Left ventricle myocardium inferior (tissue), 1 donor: ENCODE measurements at regions not wholly inside any gene's neighbourhood (a gene's known extent, or its start where the extent isn't known, plus 50 kb on each side); places are given as distances from the start of the nearest gene placed in this dataset.

Source experiments
- DNase-seq: peaks from one replicate; pipeline ENCODE4 v3.0.0-alpha.2; 2020
- H3K27ac ChIP-seq: fragments of 200-600 bp; replicated peaks from 2 replicates; pipeline ENCODE4 v1.8.0; 2021
- H3K27me3 ChIP-seq: fragments of 200-600 bp; 2 replicates; pipeline ENCODE4 v1.8.0; 2021; ENCODE audit warnings: low read depth
- H3K36me3 ChIP-seq: fragments of 200-600 bp; 2 replicates; pipeline ENCODE4 v1.8.0; 2021
- H3K4me1 ChIP-seq: fragments of 200-600 bp; 2 replicates; pipeline ENCODE4 v1.8.0; 2021
- H3K4me3 ChIP-seq: fragments of 200-600 bp; 2 replicates; pipeline ENCODE4 v1.8.0; 2021; ENCODE audit warnings: mild to moderate bottlenecking, moderate library complexity
- H3K9me3 ChIP-seq: fragments of 200-600 bp; replicated peaks from 2 replicates; pipeline ENCODE4 v1.8.0; 2021
- intact Hi-C: fragments of 100-400 bp; cut with micrococcal nuclease; formaldehyde crosslinking; loops from one replicate; pipeline ENCODE4 v1.11.0; 2022
- TF ChIP-seq, protein P1 (sequence below): fragments of 200-600 bp; IDR thresholded peaks from 2 replicates; pipeline ENCODE4 v1.8.0; 2021; ENCODE audit warnings: antibody characterized with exemption, mild to moderate bottlenecking, borderline replicate concordance
- donor health status: DM: no; HTN: yes; CAD: no; lungs with severe emphysema.

GRCh38 chr13:48909056-48909389, 66.7 kb upstream of the FNDC3A start:
- Histone ChIP-seq H3K4me3 (no peak overlapping the region), H3K27ac (no peak overlapping the region)
- intact Hi-C loops = no loop called here

DNA sequence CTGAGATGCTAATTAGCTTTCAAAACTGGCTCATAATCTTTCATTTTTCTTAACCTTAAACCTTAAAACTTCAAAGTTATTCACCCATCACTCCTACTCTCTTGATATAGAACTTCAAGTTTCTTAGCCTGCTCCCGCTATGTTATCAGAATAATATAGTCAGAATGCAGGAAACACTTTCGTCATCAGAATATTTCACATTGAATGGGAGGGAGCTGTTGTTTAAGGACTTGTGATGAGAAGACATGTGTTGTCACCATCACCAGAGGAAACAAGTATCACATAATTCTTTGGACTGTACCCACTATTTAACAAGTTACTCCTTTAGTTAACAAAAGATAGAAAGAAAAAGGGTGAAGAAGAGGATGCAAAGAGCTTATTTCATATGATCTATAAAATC, 65.0 kb upstream of the FNDC3A start:
- no peaks in the 10 kb centered on the region for H3K4me1 ChIP-seq
- H3K27me3 ChIP-seq = no peaks in the 10 kb centered on the region
- intact Hi-C loops = no loop called here
- no peak overlapping the region for H3K27ac ChIP-seq
- H3K4me3 ChIP-seq = no peak overlapping the region
- H3K9me3 ChIP-seq = no peaks in the 10 kb centered on the region
- TF ChIP-seq, protein P1, sequence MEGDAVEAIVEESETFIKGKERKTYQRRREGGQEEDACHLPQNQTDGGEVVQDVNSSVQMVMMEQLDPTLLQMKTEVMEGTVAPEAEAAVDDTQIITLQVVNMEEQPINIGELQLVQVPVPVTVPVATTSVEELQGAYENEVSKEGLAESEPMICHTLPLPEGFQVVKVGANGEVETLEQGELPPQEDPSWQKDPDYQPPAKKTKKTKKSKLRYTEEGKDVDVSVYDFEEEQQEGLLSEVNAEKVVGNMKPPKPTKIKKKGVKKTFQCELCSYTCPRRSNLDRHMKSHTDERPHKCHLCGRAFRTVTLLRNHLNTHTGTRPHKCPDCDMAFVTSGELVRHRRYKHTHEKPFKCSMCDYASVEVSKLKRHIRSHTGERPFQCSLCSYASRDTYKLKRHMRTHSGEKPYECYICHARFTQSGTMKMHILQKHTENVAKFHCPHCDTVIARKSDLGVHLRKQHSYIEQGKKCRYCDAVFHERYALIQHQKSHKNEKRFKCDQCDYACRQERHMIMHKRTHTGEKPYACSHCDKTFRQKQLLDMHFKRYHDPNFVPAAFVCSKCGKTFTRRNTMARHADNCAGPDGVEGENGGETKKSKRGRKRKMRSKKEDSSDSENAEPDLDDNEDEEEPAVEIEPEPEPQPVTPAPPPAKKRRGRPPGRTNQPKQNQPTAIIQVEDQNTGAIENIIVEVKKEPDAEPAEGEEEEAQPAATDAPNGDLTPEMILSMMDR = no peak
- no peak for DNase-seq
- H3K36me3 ChIP-seq = no peaks in the 10 kb centered on the region

More at GRCh38 chr13:48909056-48909389, 66.7 kb upstream of the FNDC3A start:
- TF ChIP-seq, protein P1 = no peak
- H3K27me3 ChIP-seq = no peaks in the 10 kb centered on the region
- H3K4me1 ChIP-seq = no peaks in the 10 kb centered on the region
- DNase-seq = peak; percentile 19
- no peaks in the 10 kb centered on the region for H3K36me3 ChIP-seq
- no peaks in the 10 kb centered on the region for H3K9me3 ChIP-seq

- TF ChIP-seq, protein P1 = no peak
- DNase-seq = no peak
- intact Hi-C loops = no loop called here
- Histone ChIP-seq H3K4me1 (no peaks in the 10 kb centered on the region), H3K4me3 (no peak overlapping the region), H3K36me3 (no peaks in the 10 kb centered on the region), H3K9me3 (no peaks in the 10 kb centered on the region), H3K27ac (no peak overlapping the region), H3K27me3 (no peaks in the 10 kb centered on the region)
These were observed 56.0 kb upstream of the FNDC3A start for GRCh38 chr13:48919751-48920150.

- TF ChIP-seq, protein P1 = no peak
- intact Hi-C loops = no loop called here
- Histone ChIP-seq H3K4me3 (no peak overlapping the region), H3K27me3 (no peaks in the 10 kb centered on the region), H3K4me1 (no peaks in the 10 kb centered on the region), H3K27ac (no peak overlapping the region), H3K9me3 (no peaks in the 10 kb centered on the region), H3K36me3 (no peaks in the 10 kb centered on the region)
- DNase-seq = no peak
These were observed 55.0 kb upstream of the FNDC3A start for GRCh38 chr13:48920730-48921129.

DNA sequence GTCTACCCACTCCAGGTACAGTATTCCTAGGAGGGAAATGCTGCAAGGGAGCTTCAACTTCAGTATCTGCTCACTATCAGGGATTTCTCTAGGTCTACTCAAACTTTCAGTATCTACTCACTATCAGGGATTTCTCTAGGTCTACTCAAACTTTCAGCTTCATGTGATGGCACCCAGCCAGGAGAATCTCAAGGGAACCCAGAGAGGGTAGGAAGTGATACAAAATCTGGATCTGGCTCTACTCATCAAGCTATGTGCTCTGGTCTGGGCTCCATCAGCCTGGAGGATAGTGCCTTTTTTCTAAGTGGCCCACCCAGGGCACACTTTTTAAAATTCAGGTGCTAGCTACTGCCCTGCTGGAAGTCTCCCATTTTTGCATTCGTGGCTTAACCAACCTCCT, 52.3 kb upstream of the FNDC3A start:
- peak; percentile 14 for DNase-seq
- Histone ChIP-seq H3K27me3 (no peaks in the 10 kb centered on the region), H3K27ac (no peak overlapping the region), H3K9me3 (no peaks in the 10 kb centered on the region), H3K4me3 (no peak overlapping the region), H3K36me3 (no peaks in the 10 kb centered on the region), H3K4me1 (no peaks in the 10 kb centered on the region)
- TF ChIP-seq, protein P1 = no peak
- intact Hi-C loops = no loop called here

DNA sequence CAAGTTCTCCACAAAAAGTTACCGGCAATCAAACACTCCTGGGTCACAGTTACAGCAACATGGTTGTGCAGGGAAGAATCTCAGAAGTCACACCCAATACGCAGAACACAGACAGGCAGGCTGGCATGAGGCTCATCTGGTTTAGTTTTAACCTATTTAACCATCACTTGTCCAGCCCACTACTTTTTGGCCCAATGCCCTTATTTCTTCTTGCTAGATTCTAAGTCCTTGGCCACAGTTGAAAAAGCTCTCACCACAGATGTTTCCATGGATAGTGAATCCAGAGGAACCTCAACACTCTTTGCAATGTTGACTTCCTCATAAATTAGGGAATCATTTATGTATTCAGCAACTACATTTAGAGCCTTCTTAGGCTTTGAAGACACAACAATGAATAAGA, 50.7 kb upstream of the FNDC3A start:
- intact Hi-C loops = no loop called here
- TF ChIP-seq, protein P1 = no peak
- no peaks in the 10 kb centered on the region for H3K27me3 ChIP-seq
- DNase-seq = no peak
- H3K4me1 ChIP-seq = no peaks in the 10 kb centered on the region
- H3K27ac ChIP-seq = no peak overlapping the region
- no peaks in the 10 kb centered on the region for H3K9me3 ChIP-seq
- no peak overlapping the region for H3K4me3 ChIP-seq
- no peaks in the 10 kb centered on the region for H3K36me3 ChIP-seq
